ENCODE measurements at regions not wholly inside any gene's neighbourhood (a gene's known extent, or its start where the extent isn't known, plus 50 kb on each side); places are given as distances from the start of the nearest gene placed in this dataset.

DNA sequence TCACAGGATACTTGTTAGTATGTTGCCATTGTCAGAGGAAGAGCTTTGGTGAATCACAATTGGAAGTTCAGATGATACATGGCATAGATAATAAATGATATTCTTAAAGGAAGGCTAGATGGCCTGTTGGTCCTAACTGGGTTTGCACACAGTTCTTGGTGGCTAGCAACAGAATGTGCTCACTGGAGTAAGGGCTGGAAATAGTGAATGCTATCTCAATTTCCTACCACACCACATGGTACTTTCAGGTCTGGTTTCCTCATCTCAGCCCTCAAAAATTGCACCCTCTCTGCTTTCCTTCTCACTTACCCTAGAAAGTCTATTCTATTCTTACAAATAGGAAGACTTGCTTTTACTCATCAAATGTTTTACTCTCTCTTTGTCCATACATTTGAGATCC lies 622.5 kb downstream of the ANKRD7 start:
- TF ChIP-seq ZNF565 (CRISPR knock-in tag; conservative IDR thresholded peaks at IDR 0.05; ENCODE audit: low read depth), result no peak
- no peak for TF ChIP-seq ISL1 (CRISPR knock-in tag; IDR thresholded peaks at IDR 0.05)

Data from SK-N-SH treated with all-trans-retinoic acid at 6 μM for 48 hours (cell line).